Suprapubic skin (tissue), 4 donors: ENCODE measurements at regions not wholly inside any gene's neighbourhood (a gene's known extent, or its start where the extent isn't known, plus 50 kb on each side); places are given as distances from the start of the nearest gene placed in this dataset.

Experiments used
- DNase-seq, 2 donors: peaks; one replicate each; pipeline ENCODE4 v3.0.0-alpha.2; 2019; ENCODE audit warnings: low spot score in 2 of 2
- H3K27ac ChIP-seq: fragments of 200-600 bp; sonication (generic); one replicate; pipeline ENCODE4 v1.5.1; 2019
- H3K27me3 ChIP-seq: fragments of 200-600 bp; sonication (generic); one replicate; pipeline ENCODE4 v1.5.1; 2019
- H3K36me3 ChIP-seq: fragments of 200-600 bp; sonication (generic); one replicate; pipeline ENCODE4 v1.5.1; 2019
- H3K4me1 ChIP-seq: fragments of 200-600 bp; sonication (generic); one replicate; pipeline ENCODE4 v1.5.1; 2019
- H3K4me3 ChIP-seq: fragments of 200-600 bp; sonication (generic); one replicate; pipeline ENCODE4 v1.5.1; 2019; ENCODE audit warnings: mild to moderate bottlenecking
- H3K9me3 ChIP-seq: fragments of 200-600 bp; sonication (generic); one replicate; pipeline ENCODE4 v1.5.1; 2019
- CTCF ChIP-seq, 2 donors: fragments of 200-600 bp in 1 of 2; fragments of 450-650 bp in 1 of 2; sonication (generic) in 1 of 2; IDR thresholded peaks; one replicate each; pipeline ENCODE4 v1.5.1; 2016 to 2019; ENCODE audit warnings: antibody characterized with exemption in 2 of 2, mild to moderate bottlenecking in 1 of 2, moderate library complexity in 1 of 2
- EP300 ChIP-seq: sonication (generic); formaldehyde crosslinking; IDR thresholded peaks from one replicate; pipeline ENCODE4 v1.6.1; 2017; ENCODE audit warnings: antibody characterized with exemption
- POLR2A ChIP-seq, 2 donors: fragments of 450-650 bp; IDR thresholded peaks; one replicate each; pipeline ENCODE4 v1.6.1; 2017; ENCODE audit warnings: antibody characterized with exemption in 2 of 2, mild to moderate bottlenecking in 2 of 2, moderate library complexity in 2 of 2
- POLR2AphosphoS5 ChIP-seq, 3 donors: sonication (generic); formaldehyde crosslinking; IDR thresholded peaks; one replicate each; pipeline ENCODE4 v1.6.1; 2017; ENCODE audit warnings: antibody characterized with exemption in 3 of 3
- WGBS: methylation state at CpG from one replicate; pipeline ENCODE4 v1.1.5; 2018; 5-methylcytosine and 5-hydroxymethylcytosine counted together

- no peaks in the 10 kb centered on the region for H3K36me3 ChIP-seq
- TF ChIP-seq CTCF (IDR thresholded peaks at IDR 0.05) (no peak), POLR2AphosphoS5 (IDR thresholded peaks at IDR 0.05) (no peak), POLR2A (IDR thresholded peaks at IDR 0.05) (no peak), EP300 (no peak)
- H3K27me3 ChIP-seq, result peaks cover 3% of the 10 kb centered on the region
- no peaks in the 10 kb centered on the region for H3K4me1 ChIP-seq
- no peak overlapping the region for H3K27ac ChIP-seq
- no peak for DNase-seq
- 89% methylated on average over 4 of the region's 4 CpGs for WGBS
- H3K4me3 ChIP-seq, result no peak overlapping the region
- H3K9me3 ChIP-seq, result no peaks in the 10 kb centered on the region
These were observed 107.5 kb upstream of the AJAP1 start for GRCh38 chr1:4546911-4547310.

- no peak for TF ChIP-seq EP300
- TF ChIP-seq POLR2AphosphoS5 (IDR thresholded peaks at IDR 0.05), result no peak
- DNase-seq, result no peak
- no peaks in the 10 kb centered on the region for H3K4me1 ChIP-seq
- WGBS, result 30% methylated on average over 3 of the region's 3 CpGs
- no peaks in the 10 kb centered on the region for H3K36me3 ChIP-seq
- H3K27ac ChIP-seq, result no peak overlapping the region
- no peak overlapping the region for H3K4me3 ChIP-seq
- H3K9me3 ChIP-seq, result no peaks in the 10 kb centered on the region
- peaks cover 11% of the 10 kb centered on the region for H3K27me3 ChIP-seq
These were observed 104.5 kb upstream of the AJAP1 start for GRCh38 chr1:4549930-4550329.

- TF ChIP-seq POLR2A (IDR thresholded peaks at IDR 0.05), result no peak
- TF ChIP-seq POLR2AphosphoS5 (IDR thresholded peaks at IDR 0.05), result no peak
- Histone ChIP-seq H3K4me1 (no peaks in the 10 kb centered on the region), H3K36me3 (no peaks in the 10 kb centered on the region), H3K27me3 (peaks cover 11% of the 10 kb centered on the region), H3K4me3 (no peak overlapping the region), H3K27ac (no peak overlapping the region), H3K9me3 (no peaks in the 10 kb centered on the region)
- DNase-seq, result no peak
- 32% methylated on average over 2 of the region's 2 CpGs for WGBS
These were observed 103.5 kb upstream of the AJAP1 start for GRCh38 chr1:4550941-4551340.

GRCh38 chr1:4551706-4552105, 102.7 kb upstream of the AJAP1 start:
- Histone ChIP-seq H3K36me3 (no peaks in the 10 kb centered on the region), H3K27me3 (peaks cover 11% of the 10 kb centered on the region), H3K9me3 (no peaks in the 10 kb centered on the region), H3K4me1 (no peaks in the 10 kb centered on the region), H3K27ac (no peak overlapping the region), H3K4me3 (no peak overlapping the region)
- 61% methylated on average over 6 of the region's 6 CpGs for WGBS
- TF ChIP-seq EP300 (no peak), CTCF (IDR thresholded peaks at IDR 0.05) (no peak), POLR2A (IDR thresholded peaks at IDR 0.05) (no peak), POLR2AphosphoS5 (IDR thresholded peaks at IDR 0.05) (no peak)
- DNase-seq, result no peak

GRCh38 chr1:4553761-4554160, 100.6 kb upstream of the AJAP1 start:
- no peak for DNase-seq
- TF ChIP-seq POLR2A (IDR thresholded peaks at IDR 0.05) (no peak), EP300 (no peak), POLR2AphosphoS5 (IDR thresholded peaks at IDR 0.05) (no peak), CTCF (IDR thresholded peaks at IDR 0.05) (no peak)
- WGBS, result 66% methylated on average over 4 of the region's 4 CpGs

GRCh38 chr1:4554271-4554865, 100.0 kb upstream of the AJAP1 start:
- no peak overlapping the region for H3K27ac ChIP-seq
- no peak for DNase-seq
- no peak overlapping the region for H3K4me3 ChIP-seq
- no peaks in the 10 kb centered on the region for H3K4me1 ChIP-seq
- H3K9me3 ChIP-seq, result no peaks in the 10 kb centered on the region
- no peaks in the 10 kb centered on the region for H3K36me3 ChIP-seq
- peaks cover 8% of the 10 kb centered on the region for H3K27me3 ChIP-seq
- 90% methylated on average over 12 of the region's 12 CpGs for WGBS
- no peak for TF ChIP-seq CTCF (IDR thresholded peaks at IDR 0.05)
- TF ChIP-seq POLR2A (IDR thresholded peaks at IDR 0.05), result no peak
- TF ChIP-seq EP300, result no peak
- no peak for TF ChIP-seq POLR2AphosphoS5 (IDR thresholded peaks at IDR 0.05)

More at GRCh38 chr1:4553761-4554160, 100.6 kb upstream of the AJAP1 start:
- H3K27ac ChIP-seq, result no peak overlapping the region
- no peaks in the 10 kb centered on the region for H3K9me3 ChIP-seq
- no peaks in the 10 kb centered on the region for H3K4me1 ChIP-seq
- H3K36me3 ChIP-seq, result no peaks in the 10 kb centered on the region
- H3K4me3 ChIP-seq, result no peak overlapping the region
- peaks cover 8% of the 10 kb centered on the region for H3K27me3 ChIP-seq
